ENCODE measurements at regions not wholly inside any gene's neighbourhood (a gene's known extent, or its start where the extent isn't known, plus 50 kb on each side); places are given as distances from the start of the nearest gene placed in this dataset.

GRCh38 chr9:91090130-91090410 lies 271.6 kb downstream of the AUH start:
- H3K27ac ChIP-seq (replicated peaks): no peak overlapping the region
- no peak for DNase-seq (ENCODE audit: low read depth in 1 of 2, low spot score in 1 of 2)
- H3K4me3 ChIP-seq (replicated peaks; ENCODE audit: insufficient read depth, low read length): no peak overlapping the region
- TF ChIP-seq, protein P1, sequence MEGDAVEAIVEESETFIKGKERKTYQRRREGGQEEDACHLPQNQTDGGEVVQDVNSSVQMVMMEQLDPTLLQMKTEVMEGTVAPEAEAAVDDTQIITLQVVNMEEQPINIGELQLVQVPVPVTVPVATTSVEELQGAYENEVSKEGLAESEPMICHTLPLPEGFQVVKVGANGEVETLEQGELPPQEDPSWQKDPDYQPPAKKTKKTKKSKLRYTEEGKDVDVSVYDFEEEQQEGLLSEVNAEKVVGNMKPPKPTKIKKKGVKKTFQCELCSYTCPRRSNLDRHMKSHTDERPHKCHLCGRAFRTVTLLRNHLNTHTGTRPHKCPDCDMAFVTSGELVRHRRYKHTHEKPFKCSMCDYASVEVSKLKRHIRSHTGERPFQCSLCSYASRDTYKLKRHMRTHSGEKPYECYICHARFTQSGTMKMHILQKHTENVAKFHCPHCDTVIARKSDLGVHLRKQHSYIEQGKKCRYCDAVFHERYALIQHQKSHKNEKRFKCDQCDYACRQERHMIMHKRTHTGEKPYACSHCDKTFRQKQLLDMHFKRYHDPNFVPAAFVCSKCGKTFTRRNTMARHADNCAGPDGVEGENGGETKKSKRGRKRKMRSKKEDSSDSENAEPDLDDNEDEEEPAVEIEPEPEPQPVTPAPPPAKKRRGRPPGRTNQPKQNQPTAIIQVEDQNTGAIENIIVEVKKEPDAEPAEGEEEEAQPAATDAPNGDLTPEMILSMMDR (IDR thresholded peaks at IDR 0.05; ENCODE audit: insufficient read depth, low read length): no peak
- TF ChIP-seq GABPA (IDR thresholded peaks at IDR 0.05; ENCODE audit: low read depth) (no peak), SPI1 (IDR thresholded peaks at IDR 0.05; ENCODE audit: borderline replicate concordance, low read depth) (no peak), POLR2AphosphoS5 (IDR thresholded peaks at IDR 0.05; ENCODE audit: low read depth) (no peak)
- no peaks in the 10 kb centered on the region for H3K27me3 ChIP-seq (ENCODE audit: insufficient read depth, poor library complexity, severe bottlenecking)

GRCh38 chr9:91092214-91092613 lies 269.5 kb downstream of the AUH start:
- TF ChIP-seq GABPA (IDR thresholded peaks at IDR 0.05; ENCODE audit: low read depth) (no peak), SPI1 (IDR thresholded peaks at IDR 0.05; ENCODE audit: borderline replicate concordance, low read depth) (no peak), POLR2AphosphoS5 (IDR thresholded peaks at IDR 0.05; ENCODE audit: low read depth) (no peak)
- TF ChIP-seq, protein P1 (IDR thresholded peaks at IDR 0.05; ENCODE audit: insufficient read depth, low read length): no peak
- TF ChIP-seq, protein P2, sequence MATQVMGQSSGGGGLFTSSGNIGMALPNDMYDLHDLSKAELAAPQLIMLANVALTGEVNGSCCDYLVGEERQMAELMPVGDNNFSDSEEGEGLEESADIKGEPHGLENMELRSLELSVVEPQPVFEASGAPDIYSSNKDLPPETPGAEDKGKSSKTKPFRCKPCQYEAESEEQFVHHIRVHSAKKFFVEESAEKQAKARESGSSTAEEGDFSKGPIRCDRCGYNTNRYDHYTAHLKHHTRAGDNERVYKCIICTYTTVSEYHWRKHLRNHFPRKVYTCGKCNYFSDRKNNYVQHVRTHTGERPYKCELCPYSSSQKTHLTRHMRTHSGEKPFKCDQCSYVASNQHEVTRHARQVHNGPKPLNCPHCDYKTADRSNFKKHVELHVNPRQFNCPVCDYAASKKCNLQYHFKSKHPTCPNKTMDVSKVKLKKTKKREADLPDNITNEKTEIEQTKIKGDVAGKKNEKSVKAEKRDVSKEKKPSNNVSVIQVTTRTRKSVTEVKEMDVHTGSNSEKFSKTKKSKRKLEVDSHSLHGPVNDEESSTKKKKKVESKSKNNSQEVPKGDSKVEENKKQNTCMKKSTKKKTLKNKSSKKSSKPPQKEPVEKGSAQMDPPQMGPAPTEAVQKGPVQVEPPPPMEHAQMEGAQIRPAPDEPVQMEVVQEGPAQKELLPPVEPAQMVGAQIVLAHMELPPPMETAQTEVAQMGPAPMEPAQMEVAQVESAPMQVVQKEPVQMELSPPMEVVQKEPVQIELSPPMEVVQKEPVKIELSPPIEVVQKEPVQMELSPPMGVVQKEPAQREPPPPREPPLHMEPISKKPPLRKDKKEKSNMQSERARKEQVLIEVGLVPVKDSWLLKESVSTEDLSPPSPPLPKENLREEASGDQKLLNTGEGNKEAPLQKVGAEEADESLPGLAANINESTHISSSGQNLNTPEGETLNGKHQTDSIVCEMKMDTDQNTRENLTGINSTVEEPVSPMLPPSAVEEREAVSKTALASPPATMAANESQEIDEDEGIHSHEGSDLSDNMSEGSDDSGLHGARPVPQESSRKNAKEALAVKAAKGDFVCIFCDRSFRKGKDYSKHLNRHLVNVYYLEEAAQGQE (IDR thresholded peaks at IDR 0.05; ENCODE audit: insufficient replicate concordance, low read depth): no peak

DNA sequence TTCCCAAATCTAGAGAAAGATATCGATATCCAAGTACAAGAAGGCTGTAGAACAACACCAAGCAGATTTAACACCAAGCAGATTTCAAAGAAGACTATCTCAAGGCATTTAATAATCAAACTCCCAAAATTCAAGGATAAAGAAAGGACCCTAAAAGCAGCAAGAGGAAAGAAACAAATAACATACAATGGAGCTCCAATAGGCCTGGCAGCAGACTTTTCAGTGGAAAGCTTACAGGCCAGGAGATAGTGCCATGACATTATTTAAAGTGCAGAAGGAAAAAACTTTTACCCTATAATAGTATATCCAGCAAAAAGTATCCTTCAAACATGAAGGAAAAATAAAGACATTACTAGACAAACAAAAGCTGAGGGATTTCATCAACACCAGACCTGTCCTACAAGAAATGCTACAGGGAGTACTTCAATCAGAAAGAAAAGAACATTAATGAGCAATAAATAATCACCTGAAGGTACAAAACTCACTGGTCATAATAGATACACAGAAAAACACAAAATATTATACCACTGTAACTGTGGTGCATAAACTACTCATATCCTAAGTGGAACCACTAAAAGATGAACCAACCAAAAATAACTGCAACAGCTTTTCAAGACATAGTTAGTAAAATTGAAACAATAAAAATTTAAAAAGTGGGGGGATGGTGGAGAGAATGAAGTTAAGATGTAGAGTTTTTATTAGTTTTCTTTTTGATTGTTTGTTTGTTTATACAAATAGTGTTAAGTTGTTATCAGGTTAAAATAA lies 267.2 kb downstream of the AUH start:
- TF ChIP-seq GABPA (IDR thresholded peaks at IDR 0.05; ENCODE audit: low read depth) (no peak), POLR2AphosphoS5 (IDR thresholded peaks at IDR 0.05; ENCODE audit: low read depth) (no peak), SPI1 (IDR thresholded peaks at IDR 0.05; ENCODE audit: borderline replicate concordance, low read depth) (no peak)
- TF ChIP-seq, protein P1 (IDR thresholded peaks at IDR 0.05; ENCODE audit: insufficient read depth, low read length): no peak
- TF ChIP-seq, protein P2 (IDR thresholded peaks at IDR 0.05; ENCODE audit: insufficient replicate concordance, low read depth): no peak
- no peak overlapping the region for H3K27ac ChIP-seq (replicated peaks)

More at GRCh38 chr9:91092214-91092613, 269.5 kb downstream of the AUH start:
- no peak overlapping the region for H3K27ac ChIP-seq (replicated peaks)
- H3K4me3 ChIP-seq (replicated peaks; ENCODE audit: insufficient read depth, low read length): no peak overlapping the region
- DNase-seq (ENCODE audit: low read depth in 1 of 2, low spot score in 1 of 2): no peak
- H3K27me3 ChIP-seq (ENCODE audit: insufficient read depth, poor library complexity, severe bottlenecking): no peaks in the 10 kb centered on the region

More for the DNA sequence above, 267.2 kb downstream of the AUH start:
- DNase-seq (ENCODE audit: low read depth in 1 of 2, low spot score in 1 of 2): no peak
- Histone ChIP-seq H3K27me3 (ENCODE audit: insufficient read depth, poor library complexity, severe bottlenecking) (no peaks in the 10 kb centered on the region), H3K4me3 (replicated peaks; ENCODE audit: insufficient read depth, low read length) (no peak overlapping the region)

All from HL-60 (cell line).